ENCODE measurements at regions not wholly inside any gene's neighbourhood (a gene's known extent, or its start where the extent isn't known, plus 50 kb on each side); places are given as distances from the start of the nearest gene placed in this dataset.

DNA sequence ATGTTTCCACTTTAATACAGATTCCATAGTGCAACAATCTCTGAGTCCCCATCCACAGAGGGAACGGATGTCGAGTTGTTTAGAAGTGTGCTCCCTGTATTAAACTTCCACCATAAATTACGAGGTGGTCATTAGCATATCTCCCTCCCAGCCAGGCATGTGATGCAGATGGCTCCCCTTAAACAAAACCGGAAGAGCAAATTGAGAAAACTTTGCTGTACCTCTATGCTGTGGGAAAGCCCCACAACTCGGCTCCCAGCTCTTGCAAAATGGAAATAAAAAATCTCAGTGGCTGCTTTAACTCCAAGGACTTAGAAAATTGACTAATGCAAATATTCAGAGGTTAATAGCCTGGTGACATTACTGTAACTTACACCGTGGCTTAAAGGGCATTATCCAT, 290.9 kb downstream of the MAF start:
- DNase-seq: no peak
- Histone ChIP-seq H3K4me3 (ENCODE audit: low read length) (no peak overlapping the region), H3K27ac (ENCODE audit: low read length) (no peak overlapping the region), H2AFZ (ENCODE audit: low read length) (no peak overlapping the region), H3K79me2 (ENCODE audit: low read length) (no peaks in the 10 kb centered on the region), H3K9me2 (replicated peaks; ENCODE audit: insufficient read depth, low read length) (no peaks in the 10 kb centered on the region), H4K20me1 (ENCODE audit: insufficient read depth, low read length) (no peaks in the 10 kb centered on the region), H3K36me3 (replicated peaks; ENCODE audit: insufficient read depth, low read length) (no peaks in the 10 kb centered on the region), H3K9me3 (replicated peaks; ENCODE audit: insufficient read depth, low read length) (no peaks in the 10 kb centered on the region), H3K4me2 (ENCODE audit: low read depth, low read length) (no peak overlapping the region), H3K9ac (ENCODE audit: low read length) (no peak overlapping the region), H3K27me3 (replicated peaks; ENCODE audit: insufficient read depth, low read length) (no peaks in the 10 kb centered on the region), H3F3A (ENCODE audit: insufficient read depth, low read length) (no peaks in the 10 kb centered on the region), H3K4me1 (ENCODE audit: low read length) (no peaks in the 10 kb centered on the region)
- TF ChIP-seq EZH2 (optimal IDR thresholded peaks at IDR 0.05; ENCODE audit: low read depth, low read length) (no peak), CTCF (IDR thresholded peaks at IDR 0.05; ENCODE audit: low read length) (no peak), EZH2phosphoT487 (IDR thresholded peaks at IDR 0.05; ENCODE audit: low read length) (no peak)

DNA sequence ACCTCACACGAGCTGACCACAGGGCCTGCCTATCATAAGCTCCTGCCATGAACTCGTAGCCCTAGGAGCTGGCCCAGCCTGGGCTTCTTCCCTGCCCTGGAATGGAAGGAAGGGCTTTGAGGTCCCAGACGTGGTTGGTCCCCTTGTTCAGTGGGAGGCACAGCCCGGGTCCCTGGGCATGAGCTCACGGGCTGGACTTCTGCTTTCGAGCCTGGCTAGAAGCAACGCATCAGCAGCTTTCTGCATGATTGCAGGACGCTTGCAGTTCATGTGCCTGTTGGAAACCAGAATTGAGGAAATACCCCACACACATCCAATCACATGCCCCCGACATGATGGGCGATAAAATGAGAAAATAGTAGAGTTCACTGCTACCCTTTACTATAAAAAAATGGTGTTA, 293.3 kb downstream of the MAF start:
- TF ChIP-seq CTCF (IDR thresholded peaks at IDR 0.05; ENCODE audit: low read length) (no peak), EZH2phosphoT487 (IDR thresholded peaks at IDR 0.05; ENCODE audit: low read length) (no peak), EZH2 (optimal IDR thresholded peaks at IDR 0.05; ENCODE audit: low read depth, low read length) (no peak)
- H3K79me2 ChIP-seq (ENCODE audit: low read length): no peaks in the 10 kb centered on the region
- no peak for DNase-seq

DNA sequence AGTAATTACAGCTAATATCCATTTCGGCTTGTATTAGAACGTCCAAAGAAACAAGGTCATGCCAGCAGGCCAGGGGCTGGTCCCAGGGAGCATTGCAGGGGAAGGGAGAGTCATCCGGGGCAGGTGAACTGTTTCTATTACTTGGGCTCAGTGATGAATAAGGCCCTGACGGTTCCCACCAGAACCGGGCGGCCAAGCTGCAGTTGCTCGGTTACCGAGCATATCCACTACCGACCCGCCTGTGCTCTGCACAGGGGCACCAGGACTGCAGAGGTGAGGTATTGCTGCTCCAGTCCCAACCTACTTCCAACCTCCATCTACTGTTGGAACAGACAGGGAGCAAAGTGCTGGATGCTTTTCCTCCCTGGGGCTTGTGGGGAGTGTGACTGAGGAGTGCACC, 295.5 kb downstream of the MAF start:
- Histone ChIP-seq H3K9me2 (replicated peaks; ENCODE audit: insufficient read depth, low read length) (no peaks in the 10 kb centered on the region), H3K4me1 (ENCODE audit: low read length) (no peaks in the 10 kb centered on the region)

More for the DNA sequence above, 293.3 kb downstream of the MAF start:
- H3K27ac ChIP-seq (ENCODE audit: low read length): no peak overlapping the region
- no peak overlapping the region for H3K4me3 ChIP-seq (ENCODE audit: low read length)
- no peaks in the 10 kb centered on the region for H3F3A ChIP-seq (ENCODE audit: insufficient read depth, low read length)
- H3K36me3 ChIP-seq (replicated peaks; ENCODE audit: insufficient read depth, low read length): no peaks in the 10 kb centered on the region
- no peak overlapping the region for H3K4me2 ChIP-seq (ENCODE audit: low read depth, low read length)
- no peaks in the 10 kb centered on the region for H3K9me2 ChIP-seq (replicated peaks; ENCODE audit: insufficient read depth, low read length)
- H3K9ac ChIP-seq (ENCODE audit: low read length): no peak overlapping the region
- H4K20me1 ChIP-seq (ENCODE audit: insufficient read depth, low read length): no peaks in the 10 kb centered on the region
- no peaks in the 10 kb centered on the region for H3K4me1 ChIP-seq (ENCODE audit: low read length)
- H3K27me3 ChIP-seq (replicated peaks; ENCODE audit: insufficient read depth, low read length): no peaks in the 10 kb centered on the region
- no peaks in the 10 kb centered on the region for H3K9me3 ChIP-seq (replicated peaks; ENCODE audit: insufficient read depth, low read length)
- H2AFZ ChIP-seq (ENCODE audit: low read length): no peak overlapping the region

More for the DNA sequence above, 295.5 kb downstream of the MAF start:
- H3K9ac ChIP-seq (ENCODE audit: low read length): no peak overlapping the region
- no peak overlapping the region for H2AFZ ChIP-seq (ENCODE audit: low read length)
- no peak overlapping the region for H3K27ac ChIP-seq (ENCODE audit: low read length)
- no peaks in the 10 kb centered on the region for H3F3A ChIP-seq (ENCODE audit: insufficient read depth, low read length)
- H4K20me1 ChIP-seq (ENCODE audit: insufficient read depth, low read length): no peaks in the 10 kb centered on the region
- H3K27me3 ChIP-seq (replicated peaks; ENCODE audit: insufficient read depth, low read length): no peaks in the 10 kb centered on the region
- H3K4me3 ChIP-seq (ENCODE audit: low read length): no peak overlapping the region
- no peak for DNase-seq
- no peaks in the 10 kb centered on the region for H3K79me2 ChIP-seq (ENCODE audit: low read length)
- no peak for TF ChIP-seq EZH2 (optimal IDR thresholded peaks at IDR 0.05; ENCODE audit: low read depth, low read length)
- TF ChIP-seq CTCF (IDR thresholded peaks at IDR 0.05; ENCODE audit: low read length): no peak
- no peak for TF ChIP-seq EZH2phosphoT487 (IDR thresholded peaks at IDR 0.05; ENCODE audit: low read length)
- no peaks in the 10 kb centered on the region for H3K36me3 ChIP-seq (replicated peaks; ENCODE audit: insufficient read depth, low read length)
- no peaks in the 10 kb centered on the region for H3K9me3 ChIP-seq (replicated peaks; ENCODE audit: insufficient read depth, low read length)
- no peak overlapping the region for H3K4me2 ChIP-seq (ENCODE audit: low read depth, low read length)

Data from MM.1S (cell line).